ENCODE measurements at regions not wholly inside any gene's neighbourhood (a gene's known extent, or its start where the extent isn't known, plus 50 kb on each side); places are given as distances from the start of the nearest gene placed in this dataset.

GRCh38 chr1:69230208-69230607 lies 337.5 kb upstream of the LRRC7 start:
- H3F3A ChIP-seq (ENCODE audit: insufficient read depth, low read length, poor library complexity, severe bottlenecking) = no peaks in the 10 kb centered on the region
- no peak overlapping the region for H2AFZ ChIP-seq (ENCODE audit: low read depth, low read length)
- no peak overlapping the region for H3K9ac ChIP-seq (ENCODE audit: low read length)
- H3K9me3 ChIP-seq (ENCODE audit: low read length) = no peaks in the 10 kb centered on the region
- H3K4me2 ChIP-seq (ENCODE audit: low read length) = no peak overlapping the region
- no peaks in the 10 kb centered on the region for H3K9me2 ChIP-seq (ENCODE audit: insufficient read depth, low read length)
- no peaks in the 10 kb centered on the region for H4K20me1 ChIP-seq (ENCODE audit: insufficient read depth)
- no peaks in the 10 kb centered on the region for H3K36me3 ChIP-seq (ENCODE audit: insufficient read depth, low read length)
- no peaks in the 10 kb centered on the region for H3K27me3 ChIP-seq (ENCODE audit: insufficient read depth, low read depth, low read length)
- TF ChIP-seq RAD21 (conservative IDR thresholded peaks at IDR 0.05) (no peak), EP300 (conservative IDR thresholded peaks at IDR 0.05; ENCODE audit: poor library complexity, severe bottlenecking) (no peak), POLR2AphosphoS5 (IDR thresholded peaks at IDR 0.05) (no peak), MXI1 (conservative IDR thresholded peaks at IDR 0.05; ENCODE audit: poor library complexity, severe bottlenecking) (no peak), SMC3 (conservative IDR thresholded peaks at IDR 0.05; ENCODE audit: poor library complexity) (no peak), TAF1 (IDR thresholded peaks at IDR 0.05; ENCODE audit: low read depth) (no peak), EZH2 (IDR thresholded peaks at IDR 0.05; ENCODE audit: borderline replicate concordance, insufficient read depth, low read length, poor library complexity, severe bottlenecking) (no peak), REST (IDR thresholded peaks at IDR 0.05; ENCODE audit: borderline replicate concordance) (no peak)
- TF ChIP-seq, protein P1, sequence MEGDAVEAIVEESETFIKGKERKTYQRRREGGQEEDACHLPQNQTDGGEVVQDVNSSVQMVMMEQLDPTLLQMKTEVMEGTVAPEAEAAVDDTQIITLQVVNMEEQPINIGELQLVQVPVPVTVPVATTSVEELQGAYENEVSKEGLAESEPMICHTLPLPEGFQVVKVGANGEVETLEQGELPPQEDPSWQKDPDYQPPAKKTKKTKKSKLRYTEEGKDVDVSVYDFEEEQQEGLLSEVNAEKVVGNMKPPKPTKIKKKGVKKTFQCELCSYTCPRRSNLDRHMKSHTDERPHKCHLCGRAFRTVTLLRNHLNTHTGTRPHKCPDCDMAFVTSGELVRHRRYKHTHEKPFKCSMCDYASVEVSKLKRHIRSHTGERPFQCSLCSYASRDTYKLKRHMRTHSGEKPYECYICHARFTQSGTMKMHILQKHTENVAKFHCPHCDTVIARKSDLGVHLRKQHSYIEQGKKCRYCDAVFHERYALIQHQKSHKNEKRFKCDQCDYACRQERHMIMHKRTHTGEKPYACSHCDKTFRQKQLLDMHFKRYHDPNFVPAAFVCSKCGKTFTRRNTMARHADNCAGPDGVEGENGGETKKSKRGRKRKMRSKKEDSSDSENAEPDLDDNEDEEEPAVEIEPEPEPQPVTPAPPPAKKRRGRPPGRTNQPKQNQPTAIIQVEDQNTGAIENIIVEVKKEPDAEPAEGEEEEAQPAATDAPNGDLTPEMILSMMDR (IDR thresholded peaks at IDR 0.05; ENCODE audit: poor library complexity, severe bottlenecking) = no peak
- no peak overlapping the region for H3K27ac ChIP-seq (ENCODE audit: low read length)
- H3K4me3 ChIP-seq (ENCODE audit: low read length) = no peak overlapping the region
- H3K79me2 ChIP-seq (replicated peaks; ENCODE audit: insufficient read depth, low read length) = no peaks in the 10 kb centered on the region

- no peak overlapping the region for H3K9ac ChIP-seq (ENCODE audit: low read length)
- no peak for TF ChIP-seq EP300 (conservative IDR thresholded peaks at IDR 0.05; ENCODE audit: poor library complexity, severe bottlenecking)
- no peak for TF ChIP-seq POLR2AphosphoS5 (IDR thresholded peaks at IDR 0.05)
- TF ChIP-seq, protein P1 (IDR thresholded peaks at IDR 0.05; ENCODE audit: poor library complexity, severe bottlenecking) = no peak
- TF ChIP-seq REST (IDR thresholded peaks at IDR 0.05; ENCODE audit: borderline replicate concordance) = no peak
- no peak for TF ChIP-seq SMC3 (conservative IDR thresholded peaks at IDR 0.05; ENCODE audit: poor library complexity)
- TF ChIP-seq EZH2 (IDR thresholded peaks at IDR 0.05; ENCODE audit: borderline replicate concordance, insufficient read depth, low read length, poor library complexity, severe bottlenecking) = no peak
- no peak for TF ChIP-seq RAD21 (conservative IDR thresholded peaks at IDR 0.05)
- no peak for TF ChIP-seq TAF1 (IDR thresholded peaks at IDR 0.05; ENCODE audit: low read depth)
- TF ChIP-seq MXI1 (conservative IDR thresholded peaks at IDR 0.05; ENCODE audit: poor library complexity, severe bottlenecking) = no peak
- no peaks in the 10 kb centered on the region for H4K20me1 ChIP-seq (ENCODE audit: insufficient read depth)
- no peaks in the 10 kb centered on the region for H3K79me2 ChIP-seq (replicated peaks; ENCODE audit: insufficient read depth, low read length)
- H2AFZ ChIP-seq (ENCODE audit: low read depth, low read length) = no peak overlapping the region
- H3K27me3 ChIP-seq (ENCODE audit: insufficient read depth, low read depth, low read length) = no peaks in the 10 kb centered on the region
- no peaks in the 10 kb centered on the region for H3K9me3 ChIP-seq (ENCODE audit: low read length)
- no peak overlapping the region for H3K4me2 ChIP-seq (ENCODE audit: low read length)
- H3K27ac ChIP-seq (ENCODE audit: low read length) = no peak overlapping the region
- H3K36me3 ChIP-seq (ENCODE audit: insufficient read depth, low read length) = no peaks in the 10 kb centered on the region
- no peaks in the 10 kb centered on the region for H3F3A ChIP-seq (ENCODE audit: insufficient read depth, low read length, poor library complexity, severe bottlenecking)
- no peaks in the 10 kb centered on the region for H3K9me2 ChIP-seq (ENCODE audit: insufficient read depth, low read length)
- no peak overlapping the region for H3K4me3 ChIP-seq (ENCODE audit: low read length)
Observed at GRCh38 chr1:69233463-69233862, 334.3 kb upstream of the LRRC7 start.
